Parathyroid adenoma (tissue), 2 donors: ENCODE measurements at regions not wholly inside any gene's neighbourhood (a gene's known extent, or its start where the extent isn't known, plus 50 kb on each side); places are given as distances from the start of the nearest gene placed in this dataset.

ENCODE experiments used
- H2AFZ ChIP-seq: fragments of 300-600 bp; sonication (generic); one replicate; pipeline ENCODE4 v1.7.0; 2017; ENCODE audit warnings: antibody characterized with exemption, mild to moderate bottlenecking
- H3K27ac ChIP-seq: fragments of 300-600 bp; sonication (generic); one replicate; pipeline ENCODE4 v1.7.0; 2017
- H3K27me3 ChIP-seq: fragments of 300-600 bp; sonication (generic); one replicate; pipeline ENCODE4 v1.7.0; 2017; ENCODE audit warnings: low read length; ENCODE audit not compliant: control insufficient read depth, insufficient read depth
- H3K36me3 ChIP-seq: fragments of 300-600 bp; sonication (generic); one replicate; pipeline ENCODE4 v1.7.0; 2017; ENCODE audit warnings: low read length; ENCODE audit not compliant: control insufficient read depth, insufficient read depth
- H3K4me1 ChIP-seq: fragments of 300-600 bp; sonication (generic); one replicate; pipeline ENCODE4 v1.7.0; 2017; ENCODE audit warnings: control low read depth
- H3K4me2 ChIP-seq: fragments of 300-600 bp; sonication (generic); one replicate; pipeline ENCODE4 v1.7.0; 2017; ENCODE audit warnings: low read length
- H3K4me3 ChIP-seq: fragments of 300-600 bp; sonication (generic); one replicate; pipeline ENCODE4 v1.7.0; 2017; ENCODE audit warnings: low read depth, low read length
- H3K79me2 ChIP-seq: fragments of 300-600 bp; sonication (generic); one replicate; pipeline ENCODE4 v1.7.0; 2017; ENCODE audit warnings: control low read depth
- H3K9ac ChIP-seq: fragments of 300-600 bp; sonication (generic); one replicate; pipeline ENCODE4 v1.7.0; 2017; ENCODE audit warnings: mild to moderate bottlenecking
- H3K9me3 ChIP-seq: fragments of 300-600 bp; sonication (generic); one replicate; pipeline ENCODE4 v1.7.0; 2017; ENCODE audit warnings: low read length; ENCODE audit not compliant: control insufficient read depth
- TF ChIP-seq, protein P1 (sequence below): fragments of 300-600 bp; sonication (generic); IDR thresholded peaks from one replicate; pipeline ENCODE4 v1.7.0; 2017; ENCODE audit warnings: antibody characterized with exemption, mild to moderate bottlenecking
- donor health status: primary hyperparathyroidism.

- Histone ChIP-seq H3K36me3 (no peaks in the 10 kb centered on the region), H3K4me2 (no peak overlapping the region), H3K79me2 (no peaks in the 10 kb centered on the region), H3K27me3 (no peaks in the 10 kb centered on the region), H3K4me3 (no peak overlapping the region), H3K9me3 (peaks cover 3% of the 10 kb centered on the region), H3K4me1 (no peaks in the 10 kb centered on the region), H2AFZ (no peak overlapping the region), H3K9ac (no peak overlapping the region), H3K27ac (no peak overlapping the region)
- TF ChIP-seq, protein P1, sequence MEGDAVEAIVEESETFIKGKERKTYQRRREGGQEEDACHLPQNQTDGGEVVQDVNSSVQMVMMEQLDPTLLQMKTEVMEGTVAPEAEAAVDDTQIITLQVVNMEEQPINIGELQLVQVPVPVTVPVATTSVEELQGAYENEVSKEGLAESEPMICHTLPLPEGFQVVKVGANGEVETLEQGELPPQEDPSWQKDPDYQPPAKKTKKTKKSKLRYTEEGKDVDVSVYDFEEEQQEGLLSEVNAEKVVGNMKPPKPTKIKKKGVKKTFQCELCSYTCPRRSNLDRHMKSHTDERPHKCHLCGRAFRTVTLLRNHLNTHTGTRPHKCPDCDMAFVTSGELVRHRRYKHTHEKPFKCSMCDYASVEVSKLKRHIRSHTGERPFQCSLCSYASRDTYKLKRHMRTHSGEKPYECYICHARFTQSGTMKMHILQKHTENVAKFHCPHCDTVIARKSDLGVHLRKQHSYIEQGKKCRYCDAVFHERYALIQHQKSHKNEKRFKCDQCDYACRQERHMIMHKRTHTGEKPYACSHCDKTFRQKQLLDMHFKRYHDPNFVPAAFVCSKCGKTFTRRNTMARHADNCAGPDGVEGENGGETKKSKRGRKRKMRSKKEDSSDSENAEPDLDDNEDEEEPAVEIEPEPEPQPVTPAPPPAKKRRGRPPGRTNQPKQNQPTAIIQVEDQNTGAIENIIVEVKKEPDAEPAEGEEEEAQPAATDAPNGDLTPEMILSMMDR = no peak
Observed at GRCh38 chr5:72040513-72040912, 66.8 kb upstream of the MAP1B start.

- no peak overlapping the region for H3K27ac ChIP-seq
- H3K9me3 ChIP-seq = peaks cover 3% of the 10 kb centered on the region
- H2AFZ ChIP-seq = no peak overlapping the region
- no peaks in the 10 kb centered on the region for H3K27me3 ChIP-seq
- no peaks in the 10 kb centered on the region for H3K4me1 ChIP-seq
- H3K36me3 ChIP-seq = no peaks in the 10 kb centered on the region
- TF ChIP-seq, protein P1 = no peak
- H3K9ac ChIP-seq = no peak overlapping the region
- no peaks in the 10 kb centered on the region for H3K79me2 ChIP-seq
- no peak overlapping the region for H3K4me2 ChIP-seq
- no peak overlapping the region for H3K4me3 ChIP-seq
Observed at GRCh38 chr5:72041654-72042053, 65.6 kb upstream of the MAP1B start.

DNA sequence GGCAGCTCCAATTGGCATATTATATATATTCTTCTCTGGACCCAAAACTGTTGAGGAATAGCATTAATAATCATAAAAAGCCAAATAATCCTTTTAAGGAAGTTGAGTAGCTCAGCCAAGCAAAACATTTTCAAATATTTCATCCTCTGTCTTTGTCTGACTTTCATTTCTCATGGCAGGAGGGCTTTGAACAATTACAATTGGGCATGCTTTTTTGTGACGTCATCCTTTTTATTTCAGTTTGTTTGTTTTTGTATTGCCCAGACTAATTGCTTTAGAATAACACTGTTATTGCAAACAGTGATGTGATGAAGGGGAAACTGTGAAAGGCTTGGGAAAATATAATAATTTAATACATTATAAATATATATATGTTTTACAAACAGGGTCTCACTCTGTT lies 65.2 kb upstream of the MAP1B start:
- H3K9ac ChIP-seq = no peak overlapping the region
- H3K36me3 ChIP-seq = no peaks in the 10 kb centered on the region
- H3K27ac ChIP-seq = no peak overlapping the region
- peaks cover 3% of the 10 kb centered on the region for H3K9me3 ChIP-seq
- H2AFZ ChIP-seq = no peak overlapping the region
- H3K27me3 ChIP-seq = no peaks in the 10 kb centered on the region
- no peaks in the 10 kb centered on the region for H3K4me1 ChIP-seq
- no peaks in the 10 kb centered on the region for H3K79me2 ChIP-seq
- H3K4me3 ChIP-seq = no peak overlapping the region
- H3K4me2 ChIP-seq = no peak overlapping the region
- TF ChIP-seq, protein P1 = no peak

DNA sequence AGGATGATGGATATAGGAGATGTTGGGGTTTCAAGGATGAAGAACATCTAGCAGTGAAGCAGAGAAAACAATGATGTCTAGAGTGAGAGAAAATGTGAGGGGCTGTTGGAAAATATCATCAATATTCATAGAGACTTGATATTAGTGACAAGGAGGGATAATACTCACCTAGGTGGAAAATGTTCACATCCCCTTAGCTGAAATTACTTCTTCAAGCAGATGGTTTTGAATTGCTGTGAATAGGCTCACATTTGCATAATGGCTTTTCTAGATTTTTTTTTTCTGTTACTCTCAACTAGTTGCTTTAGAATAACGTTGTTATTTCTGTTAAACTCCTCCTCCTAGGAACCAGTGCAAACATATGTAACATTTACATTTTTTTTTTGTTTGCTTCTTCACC lies 61.6 kb upstream of the MAP1B start:
- H3K79me2 ChIP-seq = no peaks in the 10 kb centered on the region
- H3K36me3 ChIP-seq = no peaks in the 10 kb centered on the region
- no peak overlapping the region for H3K9ac ChIP-seq
- H3K4me1 ChIP-seq = no peaks in the 10 kb centered on the region
- H3K27me3 ChIP-seq = no peaks in the 10 kb centered on the region
- H3K27ac ChIP-seq = no peak overlapping the region
- H3K9me3 ChIP-seq = peaks cover 3% of the 10 kb centered on the region
- TF ChIP-seq, protein P1 = no peak
- H3K4me3 ChIP-seq = no peak overlapping the region
- no peak overlapping the region for H3K4me2 ChIP-seq
- no peak overlapping the region for H2AFZ ChIP-seq

DNA sequence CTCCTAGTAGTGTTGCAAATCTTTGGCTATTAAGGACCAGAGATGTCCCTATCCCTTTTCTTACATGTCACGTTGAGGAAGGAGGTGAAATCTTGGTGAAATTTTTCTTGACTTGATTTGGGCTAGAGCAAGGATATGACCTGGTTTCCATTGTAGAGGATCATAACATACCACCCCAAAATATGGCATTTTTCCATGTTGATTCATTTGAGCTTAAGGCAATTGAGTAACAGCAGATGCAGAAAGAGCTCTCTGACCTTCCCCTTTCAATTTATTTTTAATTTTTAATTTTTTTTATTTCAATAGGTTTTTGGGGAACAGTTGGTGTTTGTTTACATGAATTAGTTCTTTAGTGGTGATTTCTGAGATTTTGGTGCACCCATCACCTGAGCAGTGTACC lies 61.2 kb upstream of the MAP1B start:
- Histone ChIP-seq H3K36me3 (no peaks in the 10 kb centered on the region), H3K4me3 (no peak overlapping the region), H3K4me1 (no peaks in the 10 kb centered on the region), H3K9ac (no peak overlapping the region), H3K27me3 (no peaks in the 10 kb centered on the region), H2AFZ (no peak overlapping the region), H3K4me2 (no peak overlapping the region), H3K27ac (no peak overlapping the region), H3K9me3 (peaks cover 3% of the 10 kb centered on the region), H3K79me2 (no peaks in the 10 kb centered on the region)
- TF ChIP-seq, protein P1 = no peak
